Right lobe of liver (tissue), 6 donors: ENCODE measurements at regions not wholly inside any gene's neighbourhood (a gene's known extent, or its start where the extent isn't known, plus 50 kb on each side); places are given as distances from the start of the nearest gene placed in this dataset.

Experiments
- ATAC-seq, 4 donors: fragments of 200-7000 bp; cut with Tn5 transposase; one replicate each; pipeline ENCODE4 v1.9.1; 2020; ENCODE audit warnings: mild to moderate bottlenecking in 4 of 4, moderate library complexity in 4 of 4
- DNase-seq, 3 donors: peaks; one replicate each; pipeline ENCODE4 v3.0.0-alpha.2; 2020
- H3K27ac ChIP-seq, 3 donors: fragments of 200-600 bp; one replicate each; pipeline ENCODE4 v1.8.0; 2022
- H3K27me3 ChIP-seq, 2 donors: fragments of 200-600 bp; one replicate each; pipeline ENCODE4 v1.8.0; 2022
- H3K36me3 ChIP-seq, 4 donors: fragments of 200-600 bp; sonication (generic) in 1 of 4; one replicate each; pipeline versions ENCODE4 v1.5.1 to v1.8.0; 2017 to 2022; ENCODE audit warnings: control low read depth in 1 of 4
- H3K4me1 ChIP-seq, 4 donors: fragments of 200-600 bp; sonication (generic) in 1 of 4; one replicate each; pipeline versions ENCODE4 v1.5.1 to v1.8.0; 2017 to 2022; ENCODE audit warnings: control low read depth in 1 of 4
- H3K4me3 ChIP-seq, 3 donors: fragments of 200-600 bp; one replicate each; pipeline ENCODE4 v1.8.0; 2022
- H3K9me3 ChIP-seq, 4 donors: fragments of 200-600 bp; sonication (generic) in 1 of 4; one replicate each; pipeline versions ENCODE4 v1.5.1 to v1.8.0; 2017 to 2022; ENCODE audit warnings: control low read depth in 1 of 4
- CTCF ChIP-seq, 4 donors: fragments of 200-600 bp in 3 of 4; fragments of 450-650 bp in 1 of 4; IDR thresholded peaks; one replicate each; pipeline versions ENCODE4 v1.5.1 to v1.8.0; 2016 to 2022; ENCODE audit warnings: antibody characterized with exemption in 4 of 4, mild to moderate bottlenecking in 2 of 4
- POLR2A ChIP-seq: fragments of 450-650 bp; IDR thresholded peaks from one replicate; pipeline ENCODE4 v1.6.1; 2017; ENCODE audit warnings: antibody characterized with exemption, mild to moderate bottlenecking
- WGBS: methylation state at CpG from one replicate; pipeline ENCODE4 v1.1.6; 2018; ENCODE audit warnings: low coverage, low lambda C conversion rate; ENCODE audit not compliant: insufficient coverage; ENCODE audit errors: missing lambda C conversion rate; 5-methylcytosine and 5-hydroxymethylcytosine counted together
- intact Hi-C, 2 donors: fragments of 100-400 bp; cut with DNase I; formaldehyde crosslinking; loops; one replicate each; pipeline versions ENCODE4 v1.11.2 to v1.14.1; 2022
- donor health status: DM: no; HTN: yes; CAD: no.
- donor health status: DM: no; HTN: no; CAD: no.
- donor health status: DM: no; HTN: no; CAD: no.
- donor health status: DM: no; HTN: yes; CAD: no.
- donor health status: DM: no; HTN: yes; CAD: no.

DNA sequence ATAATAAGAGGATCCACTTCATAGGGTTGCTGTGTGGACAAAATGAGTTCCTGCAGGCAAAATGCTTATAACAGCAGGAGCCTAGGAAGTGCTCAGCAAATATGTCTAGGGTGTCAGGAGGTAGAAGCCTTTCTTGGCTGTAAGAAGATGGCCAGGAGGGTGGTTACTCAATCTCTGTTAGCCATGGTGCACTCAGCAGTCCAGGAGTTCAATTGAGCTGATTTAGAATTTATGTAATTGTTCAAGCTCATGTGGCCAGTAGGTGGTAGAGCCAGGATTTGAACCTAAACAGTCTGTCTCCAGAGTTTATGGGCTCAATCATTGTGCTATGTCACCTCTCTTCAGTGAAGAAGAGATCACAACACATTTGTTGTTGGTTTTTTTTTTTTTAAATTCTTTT lies 381.2 kb downstream of the KIF4B start:
- Histone ChIP-seq H3K4me3 (no peak overlapping the region), H3K9me3 (no peaks in the 10 kb centered on the region), H3K36me3 (no peaks in the 10 kb centered on the region), H3K4me1 (no peaks in the 10 kb centered on the region), H3K27me3 (no peaks in the 10 kb centered on the region), H3K27ac (no peak overlapping the region)
- peak in 1 of 4 donors; percentile 61 for ATAC-seq
- intact Hi-C loops: no loop called here
- TF ChIP-seq POLR2A (no peak), CTCF (IDR thresholded peaks at IDR 0.05) (no peak)
- DNase-seq: no peak

DNA sequence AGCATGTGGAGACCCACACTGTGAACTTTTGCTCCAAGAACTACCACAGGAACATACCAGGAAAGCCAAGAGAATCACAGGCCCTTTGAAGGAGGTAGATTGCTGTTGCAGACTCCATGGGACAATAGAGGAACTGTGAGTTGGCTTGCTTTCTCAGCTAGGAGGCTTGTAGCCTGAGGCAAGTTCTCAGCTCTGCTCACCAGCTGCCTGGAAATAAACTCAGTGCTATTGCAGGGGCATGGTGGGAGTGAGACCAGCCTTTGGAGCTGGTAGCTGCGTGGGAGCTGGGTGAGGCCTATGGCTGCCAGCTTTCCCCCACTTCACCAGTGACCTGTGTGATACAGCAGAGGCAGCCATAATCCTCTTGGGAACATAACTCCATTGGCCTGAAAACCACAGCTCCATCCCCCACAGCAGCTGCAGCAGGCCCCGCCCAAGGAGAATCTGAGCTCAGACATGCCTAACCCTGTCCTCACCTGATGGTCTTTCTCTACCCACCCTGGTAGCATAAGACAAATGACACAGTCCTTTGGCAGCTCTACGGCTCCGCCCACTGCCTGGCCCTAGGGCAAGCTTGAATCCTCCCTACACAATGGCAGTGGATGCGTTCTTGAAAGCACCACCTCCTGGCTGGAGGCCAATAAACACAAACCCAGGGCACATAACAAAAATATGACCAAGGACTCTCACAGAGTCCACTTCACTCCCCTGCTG lies 389.5 kb downstream of the KIF4B start:
- no peaks in the 10 kb centered on the region for H3K4me1 ChIP-seq
- 56% methylated on average over 4 of the region's 5 CpGs for WGBS
- intact Hi-C loops: no loop called here
- no peak for TF ChIP-seq CTCF (IDR thresholded peaks at IDR 0.05)
- no peak for TF ChIP-seq POLR2A
- no peaks in the 10 kb centered on the region for H3K27me3 ChIP-seq
- H3K27ac ChIP-seq: no peak overlapping the region
- no peaks in the 10 kb centered on the region for H3K36me3 ChIP-seq
- DNase-seq (no peak), ATAC-seq (no peak)
- H3K4me3 ChIP-seq: no peak overlapping the region
- no peaks in the 10 kb centered on the region for H3K9me3 ChIP-seq

DNA sequence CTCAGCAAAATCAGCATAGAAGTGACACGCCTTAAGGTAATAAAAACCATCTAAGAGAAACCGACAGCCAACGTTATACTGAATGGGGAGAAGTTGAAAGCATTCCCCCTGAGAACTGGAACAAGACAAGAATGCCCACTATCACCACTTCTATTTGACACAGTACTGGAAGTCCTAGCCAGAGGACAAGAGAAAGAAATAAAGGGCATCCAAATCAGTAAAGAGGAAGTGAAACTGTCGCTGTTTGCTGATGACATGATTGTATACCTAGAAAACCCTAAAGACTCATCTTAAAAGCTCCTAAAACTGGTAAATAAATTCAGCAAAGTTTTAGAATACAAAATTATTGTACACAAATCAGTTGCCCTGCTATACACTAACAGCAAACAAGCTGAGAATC lies 393.3 kb downstream of the KIF4B start:
- H3K27me3 ChIP-seq: no peaks in the 10 kb centered on the region
- WGBS: 84% methylated on average over 4 of the region's 4 CpGs
- H3K9me3 ChIP-seq: no peaks in the 10 kb centered on the region
- no peak for ATAC-seq
- H3K4me1 ChIP-seq: no peaks in the 10 kb centered on the region
- intact Hi-C loops: no loop called here
- no peaks in the 10 kb centered on the region for H3K36me3 ChIP-seq
- no peak overlapping the region for H3K27ac ChIP-seq
- DNase-seq: no peak
- no peak overlapping the region for H3K4me3 ChIP-seq
- TF ChIP-seq CTCF (IDR thresholded peaks at IDR 0.05): no peak
- TF ChIP-seq POLR2A: no peak

- Histone ChIP-seq H3K36me3 (no peaks in the 10 kb centered on the region), H3K27ac (no peak overlapping the region), H3K27me3 (no peaks in the 10 kb centered on the region), H3K9me3 (no peaks in the 10 kb centered on the region), H3K4me3 (no peak overlapping the region), H3K4me1 (no peaks in the 10 kb centered on the region)
- ATAC-seq (no peak), DNase-seq (no peak)
- TF ChIP-seq CTCF (IDR thresholded peaks at IDR 0.05) (no peak), POLR2A (no peak)
- intact Hi-C loops: no loop called here
- 65% methylated on average over 5 of the region's 5 CpGs for WGBS
Observed at GRCh38 chr5:155408465-155408864, 394.9 kb downstream of the KIF4B start.

DNA sequence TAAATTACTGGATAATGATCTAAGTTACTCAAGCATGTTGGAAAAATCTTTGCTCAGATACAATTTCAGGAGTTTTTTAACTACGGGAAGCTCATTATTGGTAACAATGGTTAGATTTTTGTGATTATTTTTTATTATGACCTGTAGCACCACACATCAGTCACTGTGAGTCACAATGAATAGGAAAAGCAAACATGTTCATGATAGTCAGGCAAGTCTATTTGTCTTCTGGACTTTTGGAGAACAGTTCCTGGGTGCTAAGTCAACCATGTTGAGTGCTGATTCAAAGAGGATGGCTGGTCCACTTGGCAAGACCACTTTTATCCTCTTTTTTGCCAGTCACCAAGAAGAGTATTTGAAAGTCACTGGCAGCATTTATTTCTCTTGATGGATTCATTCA lies 403.2 kb downstream of the KIF4B start:
- ATAC-seq: peak in 1 of 4 donors; percentile 74
- no peaks in the 10 kb centered on the region for H3K4me1 ChIP-seq
- no peak for TF ChIP-seq POLR2A
- H3K27me3 ChIP-seq: no peaks in the 10 kb centered on the region
- intact Hi-C loops: no loop called here
- H3K27ac ChIP-seq: no peak overlapping the region
- DNase-seq: no peak
- 94% methylated on average over 1 of the region's 1 CpG for WGBS
- no peaks in the 10 kb centered on the region for H3K36me3 ChIP-seq
- H3K4me3 ChIP-seq: no peak overlapping the region
- no peaks in the 10 kb centered on the region for H3K9me3 ChIP-seq
